Activated CD4-positive, alpha-beta T cell treated with anti-CD3 and anti-CD28 coated beads, Interleukin-2, amount 50 U/mL, for 16 hours (primary cell): ENCODE measurements at regions not wholly inside any gene's neighbourhood (a gene's known extent, or its start where the extent isn't known, plus 50 kb on each side); places are given as distances from the start of the nearest gene placed in this dataset.

Source experiments
- DNase-seq: peaks from one replicate; pipeline ENCODE4 v3.0.0-alpha.2; 2020

- DNase-seq: no peak
Measured at GRCh38 chr17:77899498-77899897, 59.0 kb upstream of the TNRC6C start.

GRCh38 chr17:77901481-77901880 is 57.0 kb upstream of the TNRC6C start:
- no peak for DNase-seq

- DNase-seq: no peak
Measured at GRCh38 chr17:77905266-77905665, 53.2 kb upstream of the TNRC6C start.

DNA sequence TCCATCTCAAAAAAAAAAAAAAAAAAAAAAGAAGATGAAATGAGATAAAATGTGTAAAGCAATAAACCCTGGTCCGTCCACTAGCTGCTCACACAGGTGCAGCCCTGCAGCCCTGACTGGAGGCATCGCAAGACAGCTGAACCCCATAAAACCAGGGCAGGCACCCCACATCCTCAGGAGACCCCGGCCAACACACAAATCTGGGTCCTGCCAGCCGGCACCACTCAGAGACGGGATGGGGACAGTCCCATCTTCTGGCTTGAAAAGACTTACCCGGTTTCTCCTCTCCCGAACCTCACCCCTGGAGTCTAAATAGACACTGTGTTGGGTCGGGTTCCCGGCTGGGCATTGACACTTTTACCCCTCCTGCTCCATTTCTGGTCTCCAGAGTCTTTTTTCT is 52.7 kb upstream of the TNRC6C start:
- no peak for DNase-seq

DNA sequence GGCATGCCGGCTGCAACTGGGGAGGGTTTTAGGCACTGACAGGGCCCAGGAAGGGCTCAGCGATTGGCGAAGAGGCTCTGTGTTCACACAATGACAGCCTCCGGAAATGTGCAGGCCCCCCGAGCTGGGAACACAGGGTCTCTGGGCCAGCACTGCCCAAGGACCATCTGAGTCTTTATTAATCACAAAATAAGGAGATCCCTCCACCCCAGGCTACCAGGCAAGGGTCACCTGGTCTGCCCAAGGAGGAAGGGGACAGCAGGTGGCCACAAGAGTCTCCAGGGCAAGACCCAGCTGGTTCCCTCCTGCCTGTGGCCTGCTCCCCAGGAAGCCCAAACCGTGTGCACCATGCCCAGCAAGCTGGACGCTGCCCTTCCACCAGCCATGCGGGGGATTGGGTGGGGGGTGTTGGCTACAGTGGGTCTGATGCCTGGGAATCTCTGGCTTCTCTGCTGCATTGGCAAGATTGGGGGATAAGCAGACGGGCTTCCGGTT is 52.1 kb upstream of the TNRC6C start:
- no peak for DNase-seq

GRCh38 chr17:77907497-77908461 is 50.7 kb upstream of the TNRC6C start:
- no peak for DNase-seq

DNA sequence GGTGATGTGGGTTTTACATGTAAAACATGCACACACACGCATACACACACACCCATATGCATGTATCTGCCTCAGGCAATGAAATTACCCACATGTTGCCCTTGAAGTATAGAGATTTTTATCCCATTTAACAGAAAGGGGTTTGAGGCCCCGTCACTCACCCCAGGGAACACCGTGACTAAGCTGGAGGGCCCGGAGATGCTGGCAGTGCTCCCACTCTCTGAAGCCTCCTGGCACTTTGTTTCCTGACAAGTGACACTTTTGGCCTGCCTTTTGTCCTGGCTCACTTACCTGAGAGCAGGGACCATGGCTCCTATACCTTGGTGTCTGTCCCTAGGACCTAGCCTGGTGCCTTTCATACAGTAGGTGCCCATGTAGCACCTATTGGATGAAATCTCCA is 50.0 kb upstream of the TNRC6C start:
- DNase-seq: no peak
